K562 (cell line): ENCODE measurements at regions not wholly inside any gene's neighbourhood (a gene's known extent, or its start where the extent isn't known, plus 50 kb on each side); places are given as distances from the start of the nearest gene placed in this dataset.
"Not testable (repeated sequence)": the region's sequence is repeated elsewhere in the genome, so short reads cannot be mapped to it uniquely, and the experiment has no call there.

Source experiments
- ATAC-seq: fragments of 200-7000 bp; cut with Tn5 transposase; 3 replicates; pipeline ENCODE4 v1.9.1; 2020; ENCODE audit warnings: moderate library complexity
- BruUV-seq: library from RNA; stranded (reverse); fragments of 400-500 nt; replicated peaks from 2 replicates; lab custom pipeline; 2021; lab: Mats Ljungman, UMichigan
- CTCF ChIA-PET: fragments of 300-600 bp; formaldehyde crosslinking; extraction: SDS; loops from one replicate; lab custom pipeline; 2021; ENCODE audit warnings: low intra/inter-chr PET ratio; lab: Yijun Ruan, JAX
- POLR2A ChIA-PET: fragments of 300-600, 350-650 bp; sonication (Branson Sonifier 250); formaldehyde crosslinking; extraction: SDS; loops from one replicate; lab custom pipeline; 2021; ENCODE audit warnings: antibody characterized with exemption, inconsistent platforms; lab: Yijun Ruan, JAX
- DNase-seq, 4 experiments: peaks; one replicate each; pipeline versions ENCODE4 v3.0.0 to v3.0.0-alpha.2; 2011 to 2018; ENCODE audit warnings: low spot score in 3 of 4, mixed read lengths in 3 of 4; ENCODE audit errors: extremely low read depth in 1 of 4
- FAIRE-seq: peaks from 2 replicates; lab custom pipeline; 2011; peaks lifted over from hg19 to GRCh38; lab: Jason Lieb, UNC
- H2AFZ ChIP-seq: 2 replicates; pipeline ENCODE4 v1.6.0; 2011; ENCODE audit warnings: low read depth, low read length, control low read depth, inconsistent platforms
- H3K27ac ChIP-seq: fragments of 200-600 bp; 3 replicates; pipeline ENCODE4 v1.8.0; 2011; ENCODE audit warnings: low read depth, mild to moderate bottlenecking, control low read depth, inconsistent platforms, low read length, moderate library complexity, mixed read lengths; ENCODE audit errors: extremely low read depth
- H3K27me3 ChIP-seq, 2 experiments: fragments of 300-600 bp in 1 of 2; 2 replicates in 1 of 2; 3 replicates in 1 of 2; pipeline versions ENCODE4 v1.6.0 to v1.8.0; 2011; ENCODE audit warnings: inconsistent platforms in 2 of 2, low read length in 2 of 2, mild to moderate bottlenecking in 1 of 2, mixed read lengths in 1 of 2, moderate library complexity in 1 of 2; ENCODE audit not compliant: control insufficient read depth in 2 of 2, insufficient read depth in 2 of 2
- H3K36me3 ChIP-seq: fragments of 300-600 bp; 3 replicates; pipeline ENCODE4 v1.8.0; 2011; ENCODE audit warnings: mild to moderate bottlenecking, low read length, inconsistent platforms; ENCODE audit not compliant: control insufficient read depth, insufficient read depth
- H3K4me1 ChIP-seq, 2 experiments: fragments of 200-600 bp in 1 of 2; replicated peaks in 1 of 2; 2 replicates in 1 of 2; 3 replicates in 1 of 2; pipeline versions ENCODE4 v1.5.1 to v1.8.0; 2011; ENCODE audit warnings: inconsistent platforms in 2 of 2, low read length in 2 of 2, mild to moderate bottlenecking in 1 of 2, mixed read lengths in 1 of 2, moderate library complexity in 1 of 2; ENCODE audit not compliant: control insufficient read depth in 2 of 2, insufficient read depth in 2 of 2
- H3K4me2 ChIP-seq: 2 replicates; pipeline ENCODE4 v1.6.1; 2011; ENCODE audit warnings: low read length, control low read depth, inconsistent platforms, mixed read lengths; ENCODE audit not compliant: insufficient read depth
- H3K4me3 ChIP-seq: fragments of 200-600 bp; sonication (generic), shearing (Covaris generic); 2 replicates; pipeline ENCODE4 v1.5.1; 2016; ENCODE audit warnings: control low read depth, inconsistent platforms
- H3K79me2 ChIP-seq: fragments of 200-600 bp; 3 replicates; pipeline ENCODE4 v1.8.0; 2011; ENCODE audit warnings: low read length, inconsistent platforms; ENCODE audit not compliant: control insufficient read depth, insufficient read depth
- H3K9ac ChIP-seq, 2 experiments: 2 replicates each; pipeline versions ENCODE4 v1.6.0 to v1.6.1; 2011; ENCODE audit warnings: low read depth in 2 of 2, low read length in 2 of 2, control low read depth in 1 of 2, inconsistent platforms in 1 of 2, mild to moderate bottlenecking in 1 of 2, mixed read lengths in 1 of 2; ENCODE audit not compliant: insufficient read depth in 1 of 2
- H3K9me1 ChIP-seq: one replicate; pipeline ENCODE4 v1.6.0; 2011; ENCODE audit warnings: inconsistent platforms, mild to moderate bottlenecking, low read length, moderate library complexity; ENCODE audit not compliant: control insufficient read depth, insufficient read depth
- H3K9me3 ChIP-seq: replicated peaks from 2 replicates; pipeline ENCODE4 v1.5.1; 2011; ENCODE audit warnings: low read depth, low read length, inconsistent platforms; ENCODE audit not compliant: control insufficient read depth, insufficient read depth
- H4K20me1 ChIP-seq: replicated peaks from 2 replicates; pipeline ENCODE4 v1.6.1; 2011; ENCODE audit warnings: low read length, inconsistent platforms, mixed read lengths; ENCODE audit not compliant: control insufficient read depth, insufficient read depth
- WGBS: fragments of 100-300 bp; shearing (Covaris generic); methylation state at CpG from one replicate; pipeline ENCODE4 v1.1.6; 2016; ENCODE audit warnings: low coverage, mixed read lengths; ENCODE audit not compliant: insufficient coverage; ENCODE audit errors: missing lambda C conversion rate; 5-methylcytosine and 5-hydroxymethylcytosine counted together
- in situ Hi-C: fragments of 300-500 bp; cut with MboI; formaldehyde crosslinking; loops from 4 replicates; pipeline ENCODE4 v1.15.0; 2018; ENCODE audit warnings: inconsistent platforms, mixed read lengths
- intact Hi-C: fragments of 100-400 bp; cut with micrococcal nuclease; formaldehyde crosslinking; loops from 2 replicates; pipeline ENCODE4 v1.14.2; 2022

GRCh38 chr10:47600604-47601003 lies 77.2 kb upstream of the AGAP9 start:
- H2AFZ ChIP-seq, H3K4me2 ChIP-seq, in situ Hi-C loops, POLR2A ChIA-PET, FAIRE-seq, H3K4me3 ChIP-seq, intact Hi-C loops, H3K4me1 ChIP-seq, H4K20me1 ChIP-seq, ATAC-seq, CTCF ChIA-PET, DNase-seq, H3K79me2 ChIP-seq, BruUV-seq, H3K36me3 ChIP-seq, H3K27ac ChIP-seq, H3K9me1 ChIP-seq, H3K9ac ChIP-seq, H3K9me3 ChIP-seq, H3K27me3 ChIP-seq: not testable (repeated sequence)
- 0% methylated on average over 2 of the region's 2 CpGs for WGBS

- in situ Hi-C loops, intact Hi-C loops, H4K20me1 ChIP-seq, H3K4me1 ChIP-seq, H3K27me3 ChIP-seq, H3K4me2 ChIP-seq, BruUV-seq, POLR2A ChIA-PET, H2AFZ ChIP-seq, H3K4me3 ChIP-seq, H3K9me1 ChIP-seq, CTCF ChIA-PET, H3K36me3 ChIP-seq, H3K27ac ChIP-seq, H3K9ac ChIP-seq, FAIRE-seq, DNase-seq, H3K79me2 ChIP-seq, H3K9me3 ChIP-seq: not testable (repeated sequence)
- WGBS = 5% methylated on average over 8 of the region's 15 CpGs
- peak; percentile 72 for ATAC-seq
These were observed 76.7 kb upstream of the AGAP9 start for GRCh38 chr10:47600127-47600526.

GRCh38 chr10:47599657-47600056 lies 76.2 kb upstream of the AGAP9 start:
- BruUV-seq, H3K9me3 ChIP-seq, in situ Hi-C loops, H2AFZ ChIP-seq, H3K9ac ChIP-seq, intact Hi-C loops, H3K4me1 ChIP-seq, POLR2A ChIA-PET, H4K20me1 ChIP-seq, H3K4me3 ChIP-seq, H3K4me2 ChIP-seq, H3K9me1 ChIP-seq, H3K27ac ChIP-seq, H3K27me3 ChIP-seq, H3K36me3 ChIP-seq, CTCF ChIA-PET, FAIRE-seq, H3K79me2 ChIP-seq: not testable (repeated sequence)
- WGBS = under 1% methylated on average over 16 of the region's 16 CpGs
- DNase-seq (peak in 1 of 4 experiments; percentile 1), ATAC-seq (peak; percentile 51; the same call in 2 of the 3 replicates)

GRCh38 chr10:47593805-47594204 lies 70.4 kb upstream of the AGAP9 start:
- H3K4me3 ChIP-seq, H3K27ac ChIP-seq, H3K79me2 ChIP-seq, intact Hi-C loops, H3K27me3 ChIP-seq, ATAC-seq, POLR2A ChIA-PET, H3K4me1 ChIP-seq, H3K9ac ChIP-seq, BruUV-seq, H3K4me2 ChIP-seq, H3K9me1 ChIP-seq, H2AFZ ChIP-seq, FAIRE-seq, CTCF ChIA-PET, H3K9me3 ChIP-seq, H4K20me1 ChIP-seq, H3K36me3 ChIP-seq, DNase-seq: not testable (repeated sequence)
- in situ Hi-C loops = loop anchor here (5.0 kb wide), 1 partner anchor 847 kb away; no protein-coding TSS in a partner anchor
- WGBS = 0% methylated on average over 2 of the region's 4 CpGs
